ENCODE measurements at regions not wholly inside any gene's neighbourhood (a gene's known extent, or its start where the extent isn't known, plus 50 kb on each side); places are given as distances from the start of the nearest gene placed in this dataset.

DNA sequence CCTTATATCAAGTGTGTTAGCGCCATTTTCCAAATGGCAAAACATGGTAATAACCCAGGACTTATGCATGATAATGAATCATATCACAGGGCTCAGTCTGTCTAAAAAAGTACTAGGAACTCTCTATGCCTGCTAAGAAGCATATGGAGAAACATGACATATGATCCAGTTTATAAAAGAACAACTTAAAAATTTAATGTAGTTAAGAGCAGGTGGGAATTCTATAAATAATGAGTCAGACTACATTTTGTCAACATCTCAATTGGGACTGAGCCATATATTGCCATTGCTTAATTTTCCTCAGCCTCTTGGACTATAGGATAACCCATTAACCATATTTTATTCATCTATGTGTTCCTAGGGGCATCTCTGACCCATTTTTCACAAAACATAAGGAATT, 360.4 kb upstream of the AGA start:
- TF ChIP-seq POLR2A (IDR thresholded peaks at IDR 0.05; ENCODE audit: low read length) (no peak), GATA1 (IDR thresholded peaks at IDR 0.05; ENCODE audit: low read depth, low read length) (no peak)

Data from erythroblast (primary cell).